Chondrocyte (in vitro differentiated cells): ENCODE measurements at regions not wholly inside any gene's neighbourhood (a gene's known extent, or its start where the extent isn't known, plus 50 kb on each side); places are given as distances from the start of the nearest gene placed in this dataset.

Source experiments
- DNase-seq: peaks from one replicate; pipeline ENCODE4 v3.0.0; 2021; ENCODE audit warnings: mixed read lengths, low spot score
- H3K27ac Mint-ChIP-seq: one replicate; pipeline ENCODE4 v1.8.0; 2021; ENCODE audit warnings: mild to moderate bottlenecking, moderate library complexity, mixed read lengths; ENCODE audit not compliant: unreplicated experiment
- H3K27me3 Mint-ChIP-seq: 2 replicates; pipeline ENCODE4 v1.8.0; 2021; ENCODE audit warnings: low read depth, mixed read lengths
- H3K36me3 Mint-ChIP-seq: 2 replicates; pipeline ENCODE4 v1.8.0; 2021; ENCODE audit warnings: low read depth, mixed read lengths
- H3K4me1 Mint-ChIP-seq: 2 replicates; pipeline ENCODE4 v1.8.0; 2021; ENCODE audit warnings: low read depth, mild to moderate bottlenecking, mixed read lengths
- H3K4me3 Mint-ChIP-seq: one replicate; pipeline ENCODE4 v1.8.0; 2021; ENCODE audit warnings: mild to moderate bottlenecking, moderate library complexity, mixed read lengths; ENCODE audit not compliant: unreplicated experiment
- H3K9me3 Mint-ChIP-seq: 2 replicates; pipeline ENCODE4 v1.8.0; 2021; ENCODE audit warnings: low read depth, mixed read lengths
- TF ChIP-seq, protein P1 (sequence below): fragments of 200-600 bp; sonication (generic); IDR thresholded peaks from 2 replicates; pipeline ENCODE4 v1.5.0; 2021; ENCODE audit warnings: antibody characterized with exemption, mild to moderate bottlenecking, moderate library complexity

DNA sequence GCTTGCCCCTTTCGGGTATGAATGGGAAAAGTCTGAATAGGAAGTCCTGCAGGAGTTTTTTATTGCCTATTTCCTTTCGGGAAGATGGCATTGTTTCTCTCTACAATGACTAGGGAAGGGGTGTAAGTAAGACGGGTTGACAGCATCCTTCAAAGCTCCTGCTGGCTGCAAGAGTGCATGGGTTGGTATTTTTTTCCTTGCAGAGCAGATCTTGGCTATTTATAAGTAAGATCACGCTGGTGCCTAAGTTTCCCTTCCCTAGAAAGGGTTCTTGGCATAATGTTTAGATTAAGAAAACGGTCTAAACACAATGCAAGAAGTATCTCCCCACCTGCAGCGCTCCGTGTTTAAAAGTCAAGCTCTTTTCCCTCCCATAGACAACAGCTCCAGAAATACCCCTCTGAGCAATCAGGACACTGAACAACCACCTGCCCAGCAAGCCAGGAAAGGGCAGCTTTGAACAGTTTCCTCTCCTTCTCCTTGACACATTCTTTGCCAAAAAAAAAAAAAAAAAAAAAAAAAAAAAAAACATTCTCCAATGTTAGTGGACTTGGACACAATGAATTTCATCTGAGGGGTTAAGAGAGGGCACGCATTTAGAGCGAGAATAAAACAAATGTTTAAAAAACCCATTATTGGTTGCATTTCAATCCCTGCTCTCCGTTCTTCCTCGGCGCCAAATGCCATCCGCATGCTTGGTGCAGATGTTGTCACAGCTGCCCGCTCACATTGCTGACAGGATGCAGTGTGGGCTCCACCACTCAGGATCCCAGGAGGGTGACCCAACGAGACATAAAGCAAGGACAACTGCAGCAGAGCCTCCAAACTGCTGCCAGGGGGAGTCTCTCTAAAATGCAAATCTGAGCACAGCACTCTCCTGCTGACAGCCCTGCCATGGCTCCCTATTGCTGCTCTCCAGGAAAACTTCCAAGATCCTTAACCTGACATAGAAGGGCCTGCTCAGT is 427.4 kb upstream of the MGMT start:
- Mint-ChIP-seq H3K27me3 (peaks cover 18% of the 10 kb centered on the region), H3K9me3 (no peaks in the 10 kb centered on the region), H3K36me3 (no peaks in the 10 kb centered on the region), H3K27ac (no peak overlapping the region), H3K4me1 (peaks cover 6% of the 10 kb centered on the region), H3K4me3 (no peak overlapping the region)
- DNase-seq, result no peak
- TF ChIP-seq, protein P1, sequence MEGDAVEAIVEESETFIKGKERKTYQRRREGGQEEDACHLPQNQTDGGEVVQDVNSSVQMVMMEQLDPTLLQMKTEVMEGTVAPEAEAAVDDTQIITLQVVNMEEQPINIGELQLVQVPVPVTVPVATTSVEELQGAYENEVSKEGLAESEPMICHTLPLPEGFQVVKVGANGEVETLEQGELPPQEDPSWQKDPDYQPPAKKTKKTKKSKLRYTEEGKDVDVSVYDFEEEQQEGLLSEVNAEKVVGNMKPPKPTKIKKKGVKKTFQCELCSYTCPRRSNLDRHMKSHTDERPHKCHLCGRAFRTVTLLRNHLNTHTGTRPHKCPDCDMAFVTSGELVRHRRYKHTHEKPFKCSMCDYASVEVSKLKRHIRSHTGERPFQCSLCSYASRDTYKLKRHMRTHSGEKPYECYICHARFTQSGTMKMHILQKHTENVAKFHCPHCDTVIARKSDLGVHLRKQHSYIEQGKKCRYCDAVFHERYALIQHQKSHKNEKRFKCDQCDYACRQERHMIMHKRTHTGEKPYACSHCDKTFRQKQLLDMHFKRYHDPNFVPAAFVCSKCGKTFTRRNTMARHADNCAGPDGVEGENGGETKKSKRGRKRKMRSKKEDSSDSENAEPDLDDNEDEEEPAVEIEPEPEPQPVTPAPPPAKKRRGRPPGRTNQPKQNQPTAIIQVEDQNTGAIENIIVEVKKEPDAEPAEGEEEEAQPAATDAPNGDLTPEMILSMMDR, result no peak

DNA sequence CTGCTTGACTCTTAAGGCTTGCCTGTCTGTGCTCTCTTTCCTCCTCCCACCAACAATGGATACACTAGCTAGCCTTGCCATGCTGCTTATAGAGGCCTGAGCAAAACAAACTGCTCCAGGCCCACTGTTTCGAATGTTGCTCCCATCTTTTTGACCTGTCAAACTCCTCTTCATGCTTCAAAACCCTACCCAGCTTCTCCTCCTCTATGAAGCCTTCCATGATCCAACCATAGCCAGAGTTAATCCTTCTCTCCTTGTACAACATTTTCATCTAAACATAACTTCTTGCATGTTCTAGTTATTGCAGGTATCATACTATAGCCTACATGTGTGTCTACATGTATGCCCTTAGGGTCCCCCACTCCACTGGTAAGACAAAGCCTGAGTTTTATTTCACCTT is 426.7 kb upstream of the MGMT start:
- peaks cover 17% of the 10 kb centered on the region for H3K27me3 Mint-ChIP-seq

DNA sequence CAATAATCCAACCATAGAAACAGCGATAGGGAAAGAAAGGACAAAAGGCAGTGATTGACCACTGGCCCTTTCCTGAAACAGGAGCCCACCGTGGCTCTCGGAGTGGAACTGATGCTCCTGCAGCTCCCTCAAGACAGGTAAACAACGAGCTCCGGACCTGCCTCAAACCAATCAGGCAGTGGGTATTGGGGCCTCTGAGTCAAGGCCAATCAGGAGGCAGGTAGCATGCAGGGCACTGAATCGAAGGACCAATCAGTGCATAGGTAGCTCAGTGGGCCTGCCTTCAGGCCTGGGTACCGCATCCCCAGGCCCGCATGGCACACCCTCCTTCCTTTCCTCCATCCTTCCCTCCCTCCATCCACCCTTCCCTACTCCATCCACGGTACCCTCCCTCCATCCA is 425.1 kb upstream of the MGMT start:
- Mint-ChIP-seq H3K4me1 (peaks cover 9% of the 10 kb centered on the region), H3K27ac (no peak overlapping the region), H3K27me3 (peaks cover 7% of the 10 kb centered on the region), H3K36me3 (no peaks in the 10 kb centered on the region), H3K4me3 (no peak overlapping the region), H3K9me3 (no peaks in the 10 kb centered on the region)
- DNase-seq, result no peak
- TF ChIP-seq, protein P1, result no peak

More for the DNA sequence above, 426.7 kb upstream of the MGMT start:
- H3K4me3 Mint-ChIP-seq, result no peak overlapping the region
- H3K36me3 Mint-ChIP-seq, result no peaks in the 10 kb centered on the region
- TF ChIP-seq, protein P1, result no peak
- peaks cover 6% of the 10 kb centered on the region for H3K4me1 Mint-ChIP-seq
- no peak overlapping the region for H3K27ac Mint-ChIP-seq
- no peaks in the 10 kb centered on the region for H3K9me3 Mint-ChIP-seq
- no peak for DNase-seq

DNA sequence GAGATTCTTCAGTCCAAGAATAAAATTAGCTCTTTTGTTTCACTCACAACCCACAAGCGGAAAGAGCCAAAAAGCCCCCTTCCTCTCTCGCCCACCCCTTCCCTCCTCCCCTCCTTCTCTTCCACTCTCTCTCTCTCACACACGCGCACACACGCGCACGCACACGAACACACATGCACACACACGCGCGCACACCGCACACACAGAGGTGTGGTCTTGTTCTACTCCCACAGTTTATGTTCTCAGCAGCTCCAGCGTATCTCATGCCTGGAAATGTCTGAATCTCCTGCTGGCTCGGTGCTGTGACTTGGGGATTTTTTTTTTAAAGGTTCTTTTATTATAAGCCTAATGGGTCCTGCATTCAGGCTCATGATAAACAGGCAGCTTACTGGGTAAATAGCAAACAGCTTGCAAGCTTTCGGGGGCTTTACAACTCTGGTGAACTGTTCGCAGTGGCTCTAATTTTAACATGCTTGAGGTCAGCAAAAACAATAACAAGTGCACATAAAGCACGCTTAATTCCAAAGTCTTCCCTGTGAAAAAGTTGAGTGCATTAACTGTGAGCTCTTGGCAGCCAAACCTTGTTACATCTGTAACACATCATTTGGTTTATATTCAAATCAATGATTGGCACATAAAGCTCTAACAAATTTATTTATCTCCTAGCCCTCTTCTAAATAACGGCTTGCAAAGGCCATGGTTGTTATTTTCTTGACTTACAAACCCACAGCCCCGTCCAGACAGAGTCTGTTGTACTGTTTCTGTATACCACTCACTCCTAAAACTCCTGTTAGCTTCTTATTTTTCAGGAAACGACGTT is 424.1 kb upstream of the MGMT start:
- H3K4me3 Mint-ChIP-seq, result no peak overlapping the region
- TF ChIP-seq, protein P1, result no peak
- no peak overlapping the region for H3K27ac Mint-ChIP-seq
- H3K9me3 Mint-ChIP-seq, result no peaks in the 10 kb centered on the region
- H3K36me3 Mint-ChIP-seq, result no peaks in the 10 kb centered on the region
- H3K27me3 Mint-ChIP-seq, result peaks cover 7% of the 10 kb centered on the region
- no peak for DNase-seq
- H3K4me1 Mint-ChIP-seq, result peaks cover 9% of the 10 kb centered on the region

DNA sequence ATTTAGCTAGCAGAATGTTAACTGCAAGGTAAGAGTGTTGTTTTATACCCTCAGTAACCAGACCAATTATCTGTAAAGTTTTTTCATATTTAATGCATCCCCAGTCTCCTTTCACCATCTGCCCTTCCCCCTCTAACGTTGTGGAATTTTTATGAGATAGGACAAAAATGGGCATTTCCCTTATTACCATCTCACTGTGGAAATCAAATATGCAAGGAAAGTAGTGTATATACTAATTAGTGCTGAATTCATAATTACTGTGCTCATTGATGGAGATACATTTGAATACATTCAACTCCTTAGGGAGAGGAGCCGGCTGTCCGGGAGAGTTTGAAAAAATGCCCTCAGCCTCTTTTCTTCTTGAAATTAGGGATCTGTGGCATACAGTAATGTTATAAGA is 423.4 kb upstream of the MGMT start:
- no peak for DNase-seq
- peaks cover 4% of the 10 kb centered on the region for H3K4me1 Mint-ChIP-seq
- H3K27ac Mint-ChIP-seq, result no peak overlapping the region
- H3K36me3 Mint-ChIP-seq, result no peaks in the 10 kb centered on the region
- H3K9me3 Mint-ChIP-seq, result no peaks in the 10 kb centered on the region
- TF ChIP-seq, protein P1, result no peak
- peaks cover 7% of the 10 kb centered on the region for H3K27me3 Mint-ChIP-seq
- H3K4me3 Mint-ChIP-seq, result no peak overlapping the region
